Endothelial cell of umbilical vein (primary cell): ENCODE measurements at regions not wholly inside any gene's neighbourhood (a gene's known extent, or its start where the extent isn't known, plus 50 kb on each side); places are given as distances from the start of the nearest gene placed in this dataset.

Source experiments
- BruUV-seq: library from RNA; stranded (reverse); fragments of 400-500 nt; replicated peaks from 2 replicates; lab custom pipeline; 2021; lab: Mats Ljungman, UMichigan
- CTCF ChIA-PET: fragments of 300-600, 350-600 bp; sonication (Branson Sonifier 250); formaldehyde crosslinking; loops from one replicate; lab custom pipeline; 2021; ENCODE audit warnings: antibody characterized with exemption, inconsistent platforms; lab: Charles Lee
- POLR2A ChIA-PET: fragments of 300-600, 350-600 bp; sonication (Branson Sonifier 250); formaldehyde crosslinking; loops from one replicate; lab custom pipeline; 2021; ENCODE audit warnings: antibody characterized with exemption, inconsistent platforms; lab: Charles Lee
- DNase-seq: peaks from one replicate; pipeline ENCODE4 v3.0.0-alpha.2; 2011; ENCODE audit warnings: low read depth, low spot score
- FAIRE-seq: peaks from 2 replicates; lab custom pipeline; 2011; peaks lifted over from hg19 to GRCh38; lab: Jason Lieb, UNC
- H2AFZ ChIP-seq: 2 replicates; pipeline ENCODE4 v1.6.0; 2012; ENCODE audit warnings: low read depth, low read length, control low read depth, inconsistent platforms
- H3K27ac ChIP-seq: 2 replicates; pipeline ENCODE4 v1.5.1; 2011; ENCODE audit warnings: low read depth, mild to moderate bottlenecking, control low read depth, low read length, moderate library complexity; ENCODE audit not compliant: insufficient read depth
- H3K27me3 ChIP-seq, 2 experiments: 2 replicates each; pipeline versions ENCODE4 v1.6.0 to v1.6.1; 2011; ENCODE audit warnings: low read length in 2 of 2, mixed read lengths in 1 of 2; ENCODE audit not compliant: control insufficient read depth in 2 of 2, insufficient read depth in 2 of 2
- H3K36me3 ChIP-seq, 2 experiments: 2 replicates in 1 of 2; 3 replicates in 1 of 2; pipeline ENCODE4 v1.5.1; 2011; ENCODE audit warnings: low read length in 2 of 2, mild to moderate bottlenecking in 1 of 2, moderate library complexity in 1 of 2; ENCODE audit not compliant: control insufficient read depth in 2 of 2, insufficient read depth in 2 of 2; ENCODE audit errors: extremely low read depth in 1 of 2
- H3K4me1 ChIP-seq: 3 replicates; pipeline ENCODE4 v1.5.1; 2011; ENCODE audit warnings: mild to moderate bottlenecking, low read length; ENCODE audit not compliant: control insufficient read depth, insufficient read depth; ENCODE audit errors: extremely low read depth
- H3K4me2 ChIP-seq: 2 replicates; pipeline ENCODE4 v1.6.1; 2011; ENCODE audit warnings: low read length, control low read depth, mixed read lengths; ENCODE audit not compliant: insufficient read depth
- H3K4me3 ChIP-seq, 3 experiments: fragments of 200-600 bp in 1 of 3; sonication (generic), shearing (Covaris generic) in 1 of 3; replicated peaks in 1 of 3; 2 replicates each; pipeline ENCODE4 v1.5.1; 2011 to 2016; ENCODE audit warnings: control low read depth in 3 of 3, low read length in 3 of 3, mild to moderate bottlenecking in 2 of 3, inconsistent platforms in 1 of 3, low read depth in 1 of 3, moderate library complexity in 1 of 3; ENCODE audit not compliant: insufficient read depth in 1 of 3
- H3K79me2 ChIP-seq: 2 replicates; pipeline ENCODE4 v1.6.0; 2012; ENCODE audit warnings: low read length, inconsistent platforms; ENCODE audit not compliant: control insufficient read depth, insufficient read depth
- H3K9ac ChIP-seq: replicated peaks from 2 replicates; pipeline ENCODE3; 2011; ENCODE audit warnings: low read length, control low read depth; ENCODE audit not compliant: insufficient read depth; ENCODE audit errors: extremely low read depth
- H3K9me1 ChIP-seq: replicated peaks from 3 replicates; pipeline ENCODE4 v1.6.0; 2011; ENCODE audit warnings: mild to moderate bottlenecking, low read length; ENCODE audit not compliant: control insufficient read depth, insufficient read depth; ENCODE audit errors: extremely low read depth
- H3K9me3 ChIP-seq: replicated peaks from 2 replicates; pipeline ENCODE4 v1.5.1; 2012; ENCODE audit warnings: low read length, inconsistent platforms; ENCODE audit not compliant: control insufficient read depth, insufficient read depth
- H4K20me1 ChIP-seq: replicated peaks from 2 replicates; pipeline ENCODE3; 2011; ENCODE audit warnings: mild to moderate bottlenecking, low read length; ENCODE audit not compliant: control insufficient read depth, insufficient read depth; ENCODE audit errors: extremely low read depth
- CTCF ChIP-seq, 2 donors: IDR thresholded peaks; 1 replicate in 1 of 2; 2 replicates in 1 of 2; pipeline ENCODE4 v1.5.1; 2011; ENCODE audit warnings: low read length in 2 of 2, mild to moderate bottlenecking in 2 of 2, moderate library complexity in 2 of 2, control low read depth in 1 of 2, inconsistent platforms in 1 of 2, low read depth in 1 of 2; ENCODE audit not compliant: insufficient read depth in 1 of 2; ENCODE audit errors: extremely low read depth in 1 of 2
- EZH2 ChIP-seq: IDR thresholded peaks from 2 replicates; pipeline ENCODE4 v1.6.1; 2012; ENCODE audit warnings: borderline replicate concordance, low read depth, mild to moderate bottlenecking, moderate library complexity, low read length, inconsistent platforms; ENCODE audit not compliant: severe bottlenecking
- FOS ChIP-seq: IDR thresholded peaks from 2 replicates; pipeline ENCODE4 v1.6.1; 2011; ENCODE audit warnings: mild to moderate bottlenecking, low read length, moderate library complexity, borderline replicate concordance; ENCODE audit not compliant: insufficient read depth
- GATA2 ChIP-seq: IDR thresholded peaks from 2 replicates; pipeline ENCODE4 v1.7.0; 2011; ENCODE audit warnings: low read depth, mild to moderate bottlenecking, moderate library complexity, mixed read lengths, low read length; ENCODE audit not compliant: insufficient read length, insufficient read depth
- JUN ChIP-seq: IDR thresholded peaks from 2 replicates; pipeline ENCODE4 v1.6.1; 2011; ENCODE audit warnings: borderline replicate concordance, low read depth; ENCODE audit not compliant: insufficient read length, insufficient read depth
- MAX ChIP-seq: IDR thresholded peaks from 2 replicates; pipeline ENCODE4 v1.6.1; 2011; ENCODE audit not compliant: insufficient read depth, insufficient read length
- MYC ChIP-seq: IDR thresholded peaks from one replicate; pipeline ENCODE4 v1.6.1; 2011; ENCODE audit warnings: mild to moderate bottlenecking, low read depth, low read length
- POLR2A ChIP-seq: IDR thresholded peaks from 2 replicates; pipeline ENCODE4 v1.6.1; 2012; ENCODE audit warnings: low read depth, mild to moderate bottlenecking, control low read depth, low read length
- POLR2AphosphoS5 ChIP-seq: IDR thresholded peaks from 2 replicates; pipeline ENCODE4 v1.6.1; 2012; ENCODE audit warnings: low read depth, mild to moderate bottlenecking, control low read depth, low read length, moderate library complexity; ENCODE audit not compliant: insufficient read depth
- dilution Hi-C: fragments of 300-500 bp; cut with MboI; formaldehyde crosslinking; loops from one replicate; pipeline ENCODE4 v1.15.0; 2019; ENCODE audit warnings: low sequenced_read_pairs; ENCODE audit not compliant: extremely low pct_ligation_motif_present
- intact Hi-C: fragments of 100-400 bp; cut with micrococcal nuclease; formaldehyde crosslinking; loops from one replicate; pipeline ENCODE4 v1.10.0; 2022

GRCh38 chr1:168405906-168406549, 125.4 kb downstream of the TBX19 start:
- intact Hi-C loops (no loop called here), dilution Hi-C loops (no loop called here)
- H4K20me1 ChIP-seq: no peaks in the 10 kb centered on the region
- TF ChIP-seq POLR2AphosphoS5 (no peak), JUN (no peak), EZH2 (no peak), MYC (no peak), FOS (no peak), POLR2A (no peak), GATA2 (no peak), MAX (no peak), CTCF (IDR thresholded peaks at IDR 0.05; ENCODE audit: extremely low read depth in 1 of 2, insufficient read depth in 1 of 2, low read depth in 1 of 2, low read length in 2 of 2) (no peak)
- FAIRE-seq (no peak), DNase-seq (no peak)
- H3K9me3 ChIP-seq: no peaks in the 10 kb centered on the region
- no peak overlapping the region for H3K9ac ChIP-seq
- POLR2A ChIA-PET: no interaction called here
- H3K4me1 ChIP-seq: no peaks in the 10 kb centered on the region
- no TSS peak for BruUV-seq
- no peaks in the 10 kb centered on the region for H3K79me2 ChIP-seq
- no peak overlapping the region for H2AFZ ChIP-seq
- no peaks in the 10 kb centered on the region for H3K36me3 ChIP-seq
- H3K9me1 ChIP-seq: no peaks in the 10 kb centered on the region
- H3K4me3 ChIP-seq: no peak overlapping the region
- peaks cover 0 to 1% of the 10 kb centered on the region in 2 experiments for H3K27me3 ChIP-seq
- no peak overlapping the region for H3K4me2 ChIP-seq
- CTCF ChIA-PET: no interaction called here
- no peak overlapping the region for H3K27ac ChIP-seq
